T follicular helper cell (primary cell): ENCODE measurements at regions not wholly inside any gene's neighbourhood (a gene's known extent, or its start where the extent isn't known, plus 50 kb on each side); places are given as distances from the start of the nearest gene placed in this dataset.

ENCODE experiments used
- DNase-seq: peaks from one replicate; pipeline ENCODE4 v3.0.0-alpha.2; 2020; ENCODE audit warnings: low read depth

- DNase-seq, result no peak
Observed at GRCh38 chr11:127491589-127491988, 491.0 kb upstream of the KIRREL3 start.

- no peak for DNase-seq
Observed at GRCh38 chr11:127490896-127491295, 490.3 kb upstream of the KIRREL3 start.

- no peak for DNase-seq
Observed at GRCh38 chr11:127485541-127485940, 485.0 kb upstream of the KIRREL3 start.

DNA sequence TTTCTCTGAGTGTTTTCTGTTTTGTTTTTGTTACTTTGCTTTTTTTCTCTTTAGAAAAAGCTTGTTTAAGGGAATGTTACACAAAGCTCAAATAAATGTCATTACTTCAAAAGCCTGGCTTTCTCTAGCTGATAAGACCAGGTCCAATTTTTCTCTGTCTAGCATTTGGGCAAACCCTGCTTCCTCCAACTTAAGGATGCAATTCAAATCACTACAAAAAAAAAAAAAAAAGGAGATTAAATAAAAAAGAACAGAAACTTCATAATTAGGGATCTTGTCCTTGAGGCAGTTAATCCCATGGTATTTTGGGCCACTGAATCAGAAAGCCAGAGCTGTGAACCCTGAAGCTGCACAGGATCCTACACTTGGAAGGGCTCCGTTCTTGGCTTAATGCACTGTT lies 480.8 kb upstream of the KIRREL3 start:
- no peak for DNase-seq

DNA sequence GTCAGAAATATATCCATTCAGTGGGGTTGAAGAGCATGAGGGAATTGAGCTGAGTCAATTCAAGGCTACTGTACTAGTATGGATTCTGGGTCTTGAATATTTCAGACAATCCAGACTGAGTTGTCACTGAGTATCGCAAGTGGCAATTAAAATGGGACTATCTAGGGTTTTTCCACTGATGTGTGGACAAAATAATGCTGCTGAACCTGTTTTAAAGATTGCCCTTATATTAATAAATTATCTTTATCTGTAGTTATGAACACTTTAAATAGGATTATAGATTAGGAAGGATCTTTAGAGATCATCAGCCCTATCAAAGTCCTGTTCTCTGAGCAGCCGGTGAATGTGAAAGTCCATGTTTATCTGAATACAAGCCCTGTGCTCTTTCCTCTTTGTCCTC lies 478.3 kb upstream of the KIRREL3 start:
- no peak for DNase-seq

DNA sequence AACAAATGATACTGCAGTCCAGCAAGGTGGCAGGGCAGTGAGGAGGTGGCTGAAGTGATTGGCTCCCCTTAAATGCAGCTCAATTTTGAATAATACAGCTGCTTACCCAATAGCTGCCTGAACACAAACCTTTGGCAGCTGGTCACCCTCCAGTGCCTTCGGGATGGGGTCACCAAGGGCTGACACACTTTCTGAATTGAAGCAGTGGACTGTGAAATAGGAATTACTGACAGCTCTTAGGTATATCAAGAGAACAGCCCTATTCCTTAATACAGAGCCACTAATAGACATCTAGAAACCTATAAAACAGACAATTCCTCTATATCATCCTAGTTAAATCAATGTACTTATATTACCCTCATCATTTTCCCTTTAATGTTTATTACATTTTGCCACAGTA lies 474.2 kb upstream of the KIRREL3 start:
- no peak for DNase-seq

- DNase-seq, result no peak
Observed at GRCh38 chr11:127472505-127472904, 471.9 kb upstream of the KIRREL3 start.

GRCh38 chr11:127471662-127472061 lies 471.1 kb upstream of the KIRREL3 start:
- DNase-seq, result no peak

DNA sequence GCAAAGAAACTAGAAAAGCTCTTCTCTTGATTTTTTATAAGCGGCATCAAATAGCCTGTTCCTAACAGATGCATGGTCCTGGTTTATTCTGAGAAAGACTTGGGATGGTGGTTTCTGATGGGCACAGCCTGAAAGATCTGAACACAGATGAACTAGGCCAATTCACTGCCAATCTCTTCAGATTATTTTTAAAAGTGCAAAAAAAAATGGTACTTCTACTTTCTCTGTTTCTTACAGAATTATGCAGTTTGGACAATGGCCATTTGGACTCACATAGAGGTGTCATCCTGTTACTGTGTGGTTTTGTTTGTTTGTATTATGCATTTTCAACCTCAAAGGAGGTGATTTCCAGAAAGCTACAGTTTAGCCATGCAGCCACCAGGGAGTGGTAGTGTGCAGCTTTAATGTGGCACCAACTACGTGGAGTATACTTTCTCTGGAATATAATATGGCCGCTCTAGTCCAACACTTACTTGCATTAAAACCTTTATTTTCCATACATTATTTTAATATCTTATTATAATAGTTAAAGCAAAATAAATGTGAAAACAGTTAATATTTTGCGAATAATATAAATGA lies 469.8 kb upstream of the KIRREL3 start:
- DNase-seq, result no peak

- DNase-seq, result no peak
Observed at GRCh38 chr11:127464325-127464724, 463.8 kb upstream of the KIRREL3 start.

GRCh38 chr11:127462065-127462344 lies 461.4 kb upstream of the KIRREL3 start:
- no peak for DNase-seq

- no peak for DNase-seq
Observed at GRCh38 chr11:127461241-127462064, 460.9 kb upstream of the KIRREL3 start.

- no peak for DNase-seq
Observed at GRCh38 chr11:127458561-127458960, 458.0 kb upstream of the KIRREL3 start.

DNA sequence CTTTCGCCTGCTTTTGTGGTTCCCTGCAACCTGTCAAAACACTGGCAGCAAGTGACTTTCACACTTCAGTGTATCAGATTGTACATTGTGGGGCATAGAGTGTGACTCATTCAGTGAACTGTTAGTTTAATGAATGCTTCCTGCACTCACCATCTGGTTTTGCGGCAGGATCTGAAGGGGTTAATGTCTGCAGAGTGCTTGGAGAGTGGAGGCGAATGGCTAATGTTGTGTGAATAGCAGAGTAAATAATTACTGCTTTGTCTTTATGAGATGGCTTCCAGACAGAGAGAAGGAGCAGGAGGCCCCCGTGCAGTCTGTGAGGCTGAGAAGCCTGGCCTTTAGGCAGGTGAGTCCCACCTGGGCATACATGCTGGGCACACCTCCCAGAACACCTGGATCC lies 454.3 kb upstream of the KIRREL3 start:
- DNase-seq, result no peak

DNA sequence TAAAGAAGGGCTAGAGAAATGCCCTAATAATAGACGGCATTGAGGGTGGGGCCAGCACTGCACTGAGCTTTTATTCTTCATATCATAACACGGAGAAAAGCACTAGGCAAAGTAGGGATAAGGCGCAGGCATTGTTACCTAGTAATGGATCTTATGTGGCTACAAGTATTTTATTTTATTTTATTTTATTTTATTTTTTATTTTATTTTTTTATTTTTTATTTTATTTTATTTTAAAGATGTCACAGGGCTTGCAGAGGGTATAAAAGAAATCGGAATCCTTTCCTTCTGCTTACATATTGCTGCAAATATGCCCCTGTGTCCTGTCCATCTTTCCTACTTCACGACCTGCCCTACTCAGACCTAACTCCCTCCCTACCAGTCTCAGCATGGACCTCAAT lies 452.0 kb upstream of the KIRREL3 start:
- no peak for DNase-seq

GRCh38 chr11:127451861-127452260 lies 451.3 kb upstream of the KIRREL3 start:
- DNase-seq, result no peak

DNA sequence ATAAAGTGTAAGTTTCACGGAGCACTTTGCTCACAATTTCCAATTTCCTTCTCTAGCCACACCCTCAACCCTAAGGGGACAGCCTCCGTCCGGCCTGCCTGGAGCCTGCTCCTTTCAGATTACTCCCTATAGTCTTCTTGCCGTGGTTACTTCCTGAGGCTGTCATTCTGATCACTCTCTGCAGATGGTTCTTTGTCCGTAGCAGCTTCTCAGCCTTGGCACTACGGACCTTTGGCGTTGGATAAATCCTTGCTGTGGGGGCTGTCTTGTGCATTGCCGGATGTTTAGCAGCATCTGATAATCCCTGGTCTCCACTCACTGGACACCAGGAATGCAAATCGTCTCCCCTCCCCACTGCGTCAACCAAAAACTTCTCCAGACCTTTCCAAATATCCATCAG lies 447.5 kb upstream of the KIRREL3 start:
- DNase-seq, result no peak

DNA sequence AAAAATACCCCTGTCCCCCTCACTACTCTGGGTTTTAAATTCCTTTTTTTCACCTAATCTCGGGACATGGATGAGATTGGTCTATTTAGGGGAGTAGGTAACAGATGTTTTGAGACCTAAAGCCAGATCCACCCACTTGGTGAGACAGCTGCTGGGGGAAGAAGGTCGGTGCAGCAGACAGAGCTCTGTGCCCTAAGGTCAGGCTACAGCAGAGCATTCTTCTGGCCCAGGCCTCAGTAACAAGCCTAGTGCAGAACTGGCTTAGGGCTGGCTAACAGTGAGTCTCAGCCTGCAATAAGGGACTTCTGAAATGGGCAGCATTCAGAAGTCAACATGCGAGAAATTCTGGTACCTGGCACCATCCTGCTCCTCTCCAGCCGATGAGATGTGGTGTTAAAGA lies 444.9 kb upstream of the KIRREL3 start:
- DNase-seq, result no peak

GRCh38 chr11:127443297-127443696 lies 442.7 kb upstream of the KIRREL3 start:
- no peak for DNase-seq

DNA sequence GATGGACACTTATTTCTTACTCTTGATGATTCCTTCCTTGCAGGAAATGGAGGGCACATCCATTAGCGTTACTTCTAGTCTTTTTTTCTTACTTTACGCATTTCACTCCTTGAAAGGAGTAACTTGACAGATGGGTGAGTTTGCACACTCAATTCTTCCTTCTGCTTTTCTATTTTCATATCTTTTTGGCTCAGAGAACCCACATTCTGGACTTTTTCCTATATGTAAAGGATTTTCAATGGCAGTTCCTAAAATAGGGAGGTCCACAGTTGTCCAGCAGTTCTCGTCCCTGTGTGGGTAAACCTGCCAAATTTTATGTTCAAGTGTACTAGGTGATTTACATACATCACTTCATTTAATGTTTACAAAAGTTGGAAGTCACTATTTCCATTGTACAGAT lies 440.0 kb upstream of the KIRREL3 start:
- no peak for DNase-seq

DNA sequence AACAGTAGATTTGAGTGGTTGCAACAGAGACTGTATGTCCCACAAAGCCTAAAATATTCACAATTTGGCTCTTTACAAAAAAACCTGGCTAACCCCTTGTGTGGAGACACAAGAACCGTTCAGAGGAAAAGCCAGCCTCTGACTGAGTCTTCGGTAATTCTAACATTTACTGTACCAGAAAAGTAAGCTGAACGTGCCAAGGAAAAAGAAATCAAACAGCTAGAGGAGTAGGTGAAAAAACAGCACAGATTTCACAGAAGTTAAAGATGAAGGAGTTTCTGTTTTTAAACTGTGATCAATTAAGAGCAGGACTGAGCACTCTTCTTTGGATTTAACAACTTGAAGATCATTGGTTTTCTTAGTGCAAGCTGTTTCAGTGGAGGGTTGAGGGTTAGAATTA lies 424.7 kb upstream of the KIRREL3 start:
- DNase-seq, result no peak

- no peak for DNase-seq
Observed at GRCh38 chr11:127424661-127425060, 424.1 kb upstream of the KIRREL3 start.

GRCh38 chr11:127420139-127420538 lies 419.6 kb upstream of the KIRREL3 start:
- DNase-seq, result no peak

- DNase-seq, result no peak
Observed at GRCh38 chr11:127412722-127413380, 412.3 kb upstream of the KIRREL3 start.
